SK-N-SH (cell line): ENCODE measurements at regions not wholly inside any gene's neighbourhood (a gene's known extent, or its start where the extent isn't known, plus 50 kb on each side); places are given as distances from the start of the nearest gene placed in this dataset.

Experiments
- CTCF ChIA-PET: fragments of 300-600, 350-600 bp; formaldehyde crosslinking; extraction: SDS; loops from one replicate; lab custom pipeline; 2021; lab: Yijun Ruan, JAX
- POLR2A ChIA-PET: fragments of 350-600 bp; sonication (Branson Sonifier 250); formaldehyde crosslinking; extraction: SDS; loops from one replicate; lab custom pipeline; 2020; ENCODE audit warnings: antibody characterized with exemption, inconsistent platforms; lab: Yijun Ruan, JAX
- DNase-seq: peaks from one replicate; pipeline ENCODE4 v3.0.0; 2012
- H2AFZ ChIP-seq: fragments of 200-600 bp; sonication (generic); 2 replicates; pipeline ENCODE4 v1.8.1; 2016; ENCODE audit warnings: antibody characterized with exemption, mild to moderate bottlenecking, low read depth
- H3F3A ChIP-seq: fragments of 200-600 bp; sonication (generic); replicated peaks from 2 replicates; pipeline ENCODE3; 2016; ENCODE audit warnings: antibody characterized with exemption, mild to moderate bottlenecking; ENCODE audit not compliant: insufficient read depth
- H3K27ac ChIP-seq, 2 experiments: fragments of 200-500 bp in 1 of 2; fragments of 200-600 bp in 1 of 2; sonication (Bioruptor generic) in 1 of 2; sonication (generic), shearing (Covaris generic) in 1 of 2; 2 replicates each; pipeline versions ENCODE4 v1.5.1 to v1.6.1; 2014 to 2016; ENCODE audit warnings: low read depth in 2 of 2, inconsistent platforms in 1 of 2, low read length in 1 of 2, mild to moderate bottlenecking in 1 of 2, mixed read lengths in 1 of 2
- H3K27me3 ChIP-seq: fragments of 200-600 bp; sonication (generic), shearing (Covaris generic); 2 replicates; pipeline ENCODE4 v1.6.1; 2016; ENCODE audit warnings: mixed run types; ENCODE audit not compliant: insufficient read depth
- H3K36me3 ChIP-seq, 2 experiments: fragments of 200-500 bp in 1 of 2; fragments of 200-600 bp in 1 of 2; sonication (Bioruptor generic) in 1 of 2; sonication (generic) in 1 of 2; replicated peaks in 1 of 2; 2 replicates each; pipeline versions ENCODE3 to v1.5.1; 2014 to 2016; ENCODE audit warnings: low read length in 1 of 2, mild to moderate bottlenecking in 1 of 2; ENCODE audit not compliant: insufficient read depth in 2 of 2, control insufficient read depth in 1 of 2
- H3K4me1 ChIP-seq, 2 experiments: fragments of 200-500 bp in 1 of 2; fragments of 200-600 bp in 1 of 2; sonication (Bioruptor generic) in 1 of 2; sonication (generic), shearing (Covaris generic) in 1 of 2; 2 replicates each; pipeline versions ENCODE4 v1.5.1 to v1.6.1; 2014 to 2016; ENCODE audit warnings: low read depth in 1 of 2, low read length in 1 of 2, mixed run types in 1 of 2; ENCODE audit not compliant: insufficient read depth in 2 of 2, control insufficient read depth in 1 of 2
- H3K4me2 ChIP-seq: fragments of 200-600 bp; sonication (generic), shearing (Covaris generic); 2 replicates; pipeline ENCODE4 v1.6.1; 2017; ENCODE audit warnings: mixed run types
- H3K4me3 ChIP-seq, 2 experiments: fragments of 200-500 bp in 1 of 2; fragments of 200-600 bp in 1 of 2; sonication (Bioruptor generic) in 1 of 2; sonication (generic), shearing (Covaris generic) in 1 of 2; 2 replicates each; pipeline versions ENCODE4 v1.5.1 to v1.8.1; 2014 to 2016; ENCODE audit warnings: low read depth in 2 of 2, inconsistent platforms in 1 of 2, low read length in 1 of 2, mild to moderate bottlenecking in 1 of 2, mixed read lengths in 1 of 2, moderate library complexity in 1 of 2
- H3K79me2 ChIP-seq: fragments of 200-600 bp; sonication (generic); 2 replicates; pipeline ENCODE4 v1.8.1; 2017; ENCODE audit warnings: mild to moderate bottlenecking; ENCODE audit not compliant: insufficient read depth
- H3K9ac ChIP-seq: fragments of 200-600 bp; sonication (generic); 2 replicates; pipeline ENCODE4 v1.6.1; 2017; ENCODE audit warnings: mixed run types
- H3K9me2 ChIP-seq: fragments of 200-600 bp; sonication (generic); 2 replicates; pipeline ENCODE4 v1.6.1; 2017; ENCODE audit warnings: mixed run types
- H3K9me3 ChIP-seq: fragments of 200-600 bp; sonication (generic); 2 replicates; pipeline ENCODE4 v1.6.1; 2017; ENCODE audit warnings: mixed run types, mild to moderate bottlenecking, moderate library complexity
- H4K20me1 ChIP-seq: fragments of 200-600 bp; sonication (generic); 2 replicates; pipeline ENCODE4 v1.6.1; 2017; ENCODE audit warnings: mild to moderate bottlenecking, mixed run types; ENCODE audit not compliant: insufficient read depth
- EP300 ChIP-seq, 2 experiments: IDR thresholded peaks; 2 replicates each; pipeline versions ENCODE4 v1.4.0 to v1.6.1; 2012; ENCODE audit warnings: borderline replicate concordance in 1 of 2, low read depth in 1 of 2, low read length in 1 of 2
- FOSL2 ChIP-seq: IDR thresholded peaks from 2 replicates; pipeline ENCODE4 v1.4.0; 2012; ENCODE audit warnings: low read depth, mild to moderate bottlenecking, moderate library complexity, borderline replicate concordance
- FOXM1 ChIP-seq: IDR thresholded peaks from 2 replicates; pipeline ENCODE4 v1.4.0; 2012; ENCODE audit warnings: low read depth, mild to moderate bottlenecking
- GABPA ChIP-seq: IDR thresholded peaks from 2 replicates; pipeline ENCODE4 v1.4.0; 2012; ENCODE audit warnings: low read depth, mild to moderate bottlenecking
- GATA2 ChIP-seq: sonication (generic); formaldehyde crosslinking; IDR thresholded peaks from 2 replicates; pipeline ENCODE4 v1.5.0; 2020; ENCODE audit warnings: mild to moderate bottlenecking, missing genetic modification reagents
- JUND ChIP-seq: IDR thresholded peaks from 2 replicates; pipeline ENCODE4 v1.4.0; 2012
- NFIC ChIP-seq: IDR thresholded peaks from 2 replicates; pipeline ENCODE4 v1.4.0; 2012; ENCODE audit warnings: borderline replicate concordance
- NRF1 ChIP-seq: IDR thresholded peaks from 2 replicates; pipeline ENCODE4 v1.6.1; 2012; ENCODE audit warnings: low read depth, mild to moderate bottlenecking, low read length
- POLR2AphosphoS5 ChIP-seq: IDR thresholded peaks from 2 replicates; pipeline ENCODE4 v1.6.1; 2012; ENCODE audit warnings: low read depth, low read length
- RAD21 ChIP-seq: IDR thresholded peaks from 2 replicates; pipeline ENCODE4 v1.6.1; 2012; ENCODE audit warnings: mild to moderate bottlenecking, low read length
- RCOR1 ChIP-seq: fragments of 150-350 bp; IDR thresholded peaks from 2 replicates; pipeline ENCODE4 v1.6.1; 2017; ENCODE audit warnings: antibody characterized with exemption, low read length
- RFX5 ChIP-seq: IDR thresholded peaks from 2 replicates; pipeline ENCODE4 v1.6.1; 2012; ENCODE audit warnings: mild to moderate bottlenecking, improper control_type of control experiment, low read length
- SIN3A ChIP-seq: IDR thresholded peaks from 2 replicates; pipeline ENCODE4 v1.6.1; 2012; ENCODE audit warnings: low read depth, mild to moderate bottlenecking, low read length, moderate library complexity, borderline replicate concordance
- SMC3 ChIP-seq: IDR thresholded peaks from 2 replicates; pipeline ENCODE4 v1.6.1; 2012; ENCODE audit warnings: low read depth, low read length, improper control_type of control experiment
- TCF12 ChIP-seq: IDR thresholded peaks from 2 replicates; pipeline ENCODE4 v1.4.0; 2012
- ZBTB33 ChIP-seq: IDR thresholded peaks from 2 replicates; pipeline ENCODE4 v1.4.0; 2012; ENCODE audit warnings: low read depth, borderline replicate concordance
- WGBS: methylation state at CpG from one replicate; pipeline ENCODE4 v1.1.6; 2017; ENCODE audit warnings: low lambda C conversion rate; 5-methylcytosine and 5-hydroxymethylcytosine counted together
- TF ChIP-seq, protein P1 (sequence below): IDR thresholded peaks from 2 replicates; pipeline ENCODE4; 2012

- TF ChIP-seq POLR2AphosphoS5 (no peak), RCOR1 (no peak)
These were observed 348.7 kb upstream of the NFE2L3 start (continued) for GRCh38 chr7:25803117-25803887.

- H3K9ac ChIP-seq, result no peak overlapping the region
- H3K4me1 ChIP-seq, result peaks cover 0 to 3% of the 10 kb centered on the region in 2 experiments; a peak in 2 of 4 replicates
- ChIA-PET CTCF (interaction anchor here (0.9 to 2.6 kb wide), 3 partner anchors 16 to 412 kb away, joined by 3 to 8 read pairs (median 3); no protein-coding TSS in a partner anchor), POLR2A (no interaction called here)
- H3K9me2 ChIP-seq, result peaks cover 5% of the 10 kb centered on the region; the same call in 1 of the 2 replicates
- 45% methylated on average over 4 of the region's 4 CpGs for WGBS
- no peaks in the 10 kb centered on the region for H3K79me2 ChIP-seq
- TF ChIP-seq FOSL2, result no peak
- no peak for TF ChIP-seq NRF1
- no peak for TF ChIP-seq GATA2 (CRISPR knock-in tag)
- no peak for TF ChIP-seq RCOR1
- no peak for TF ChIP-seq NFIC
- TF ChIP-seq RFX5, result no peak
- TF ChIP-seq SIN3A, result no peak
- TF ChIP-seq GABPA, result no peak
- TF ChIP-seq TCF12, result no peak
- no peak for TF ChIP-seq POLR2AphosphoS5
- no peak for TF ChIP-seq SMC3
- no peak for TF ChIP-seq ZBTB33
- TF ChIP-seq FOXM1, result no peak
- TF ChIP-seq JUND, result no peak
- TF ChIP-seq, protein P1, sequence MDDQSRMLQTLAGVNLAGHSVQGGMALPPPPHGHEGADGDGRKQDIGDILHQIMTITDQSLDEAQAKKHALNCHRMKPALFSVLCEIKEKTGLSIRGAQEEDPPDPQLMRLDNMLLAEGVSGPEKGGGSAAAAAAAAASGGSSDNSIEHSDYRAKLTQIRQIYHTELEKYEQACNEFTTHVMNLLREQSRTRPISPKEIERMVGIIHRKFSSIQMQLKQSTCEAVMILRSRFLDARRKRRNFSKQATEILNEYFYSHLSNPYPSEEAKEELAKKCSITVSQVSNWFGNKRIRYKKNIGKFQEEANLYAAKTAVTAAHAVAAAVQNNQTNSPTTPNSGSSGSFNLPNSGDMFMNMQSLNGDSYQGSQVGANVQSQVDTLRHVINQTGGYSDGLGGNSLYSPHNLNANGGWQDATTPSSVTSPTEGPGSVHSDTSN, result no peak
- TF ChIP-seq EP300 (IDR thresholded peaks at IDR 0.05; ENCODE audit: borderline replicate concordance in 1 of 2, low read depth in 1 of 2, low read length in 1 of 2), result no peak
- TF ChIP-seq RAD21, result no peak
- H3K36me3 ChIP-seq, result no peaks in the 10 kb centered on the region
- DNase-seq, result no peak
- H3F3A ChIP-seq, result no peaks in the 10 kb centered on the region
- H2AFZ ChIP-seq, result no peak overlapping the region
- no peaks in the 10 kb centered on the region for H3K9me3 ChIP-seq
- no peak overlapping the region for H3K4me3 ChIP-seq
- H3K27ac ChIP-seq, result no peak overlapping the region
- H3K4me2 ChIP-seq, result no peak overlapping the region
- H4K20me1 ChIP-seq, result no peaks in the 10 kb centered on the region
- H3K27me3 ChIP-seq, result no peaks in the 10 kb centered on the region
These were observed 347.8 kb upstream of the NFE2L3 start for GRCh38 chr7:25804154-25804553.
